Skeletal muscle satellite cell (primary cell): ENCODE measurements at regions not wholly inside any gene's neighbourhood (a gene's known extent, or its start where the extent isn't known, plus 50 kb on each side); places are given as distances from the start of the nearest gene placed in this dataset.
"Not testable (repeated sequence)": the region's sequence is repeated elsewhere in the genome, so short reads cannot be mapped to it uniquely, and the experiment has no call there.

Experiments
- H3K27me3 ChIP-seq: 2 replicates; pipeline ENCODE4 v1.7.0; 2013; ENCODE audit warnings: low read length; ENCODE audit not compliant: control insufficient read depth, insufficient read depth
- H3K36me3 ChIP-seq: 2 replicates; pipeline ENCODE4 v1.7.0; 2013; ENCODE audit warnings: mild to moderate bottlenecking, control low read depth, low read length; ENCODE audit not compliant: insufficient read depth
- H3K4me1 ChIP-seq: 2 replicates; pipeline ENCODE4 v1.7.0; 2013; ENCODE audit warnings: low read length; ENCODE audit not compliant: control insufficient read depth, insufficient read depth
- H3K4me2 ChIP-seq: 2 replicates; pipeline ENCODE4 v1.7.0; 2013; ENCODE audit warnings: mild to moderate bottlenecking, low read length
- H3K4me3 ChIP-seq: 2 replicates; pipeline ENCODE4 v1.7.0; 2013; ENCODE audit warnings: low read length
- H3K9ac ChIP-seq: 2 replicates; pipeline ENCODE4 v1.7.0; 2013; ENCODE audit warnings: mild to moderate bottlenecking, low read depth, low read length, moderate library complexity
- H3K9me3 ChIP-seq: replicated peaks from 2 replicates; pipeline ENCODE4 v1.7.0; 2013; ENCODE audit warnings: mild to moderate bottlenecking, control low read depth, low read length

DNA sequence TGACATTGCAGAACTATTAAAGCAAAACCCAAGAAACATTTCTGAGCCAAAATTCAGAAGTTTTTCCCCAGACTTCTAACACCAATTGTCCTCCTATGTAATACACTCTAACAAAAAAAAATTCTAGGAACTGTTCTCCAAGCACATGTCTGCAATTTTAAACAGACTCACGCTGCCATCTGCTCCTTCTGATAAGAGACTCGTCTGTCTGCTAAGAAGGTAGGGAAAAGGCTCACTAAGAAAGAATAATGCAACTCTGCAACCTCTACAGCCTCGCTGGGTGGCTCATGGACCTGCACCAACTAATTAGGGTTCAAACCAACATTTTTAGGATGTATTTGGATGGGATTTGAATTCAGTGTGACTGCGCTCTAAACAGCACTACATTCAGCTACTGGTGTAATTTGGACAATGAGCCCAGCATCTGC, 366.5 kb downstream of the DSC3 start:
- H3K4me1 ChIP-seq: no peaks in the 10 kb centered on the region
- H3K4me2 ChIP-seq: no peak overlapping the region
- peaks cover 7% of the 10 kb centered on the region for H3K9me3 ChIP-seq
- H3K4me3 ChIP-seq: no peak overlapping the region
- no peak overlapping the region for H3K9ac ChIP-seq
- no peaks in the 10 kb centered on the region for H3K27me3 ChIP-seq
- no peaks in the 10 kb centered on the region for H3K36me3 ChIP-seq

DNA sequence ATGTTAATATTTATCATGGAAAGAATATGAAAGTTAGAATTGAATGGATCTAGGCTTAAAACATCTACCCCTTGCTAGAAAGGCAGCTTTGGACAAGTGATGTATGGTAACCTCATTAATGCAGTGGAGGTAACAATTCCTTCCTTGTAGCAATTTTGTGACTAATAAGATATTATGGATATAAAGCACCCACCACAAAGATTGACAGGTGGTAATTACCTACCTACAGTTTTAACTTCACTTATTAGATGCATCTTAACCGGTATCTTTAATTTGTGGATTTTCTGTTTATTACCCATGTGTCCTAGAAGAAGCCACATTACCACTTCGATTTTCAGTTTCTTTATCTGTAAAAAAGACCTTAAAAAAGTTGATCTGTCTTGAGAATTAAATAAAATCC, 367.0 kb downstream of the DSC3 start:
- Histone ChIP-seq H3K4me2 (no peak overlapping the region), H3K9me3 (peaks cover 7% of the 10 kb centered on the region), H3K27me3 (no peaks in the 10 kb centered on the region), H3K9ac (no peak overlapping the region), H3K36me3 (no peaks in the 10 kb centered on the region), H3K4me3 (no peak overlapping the region), H3K4me1 (no peaks in the 10 kb centered on the region)

DNA sequence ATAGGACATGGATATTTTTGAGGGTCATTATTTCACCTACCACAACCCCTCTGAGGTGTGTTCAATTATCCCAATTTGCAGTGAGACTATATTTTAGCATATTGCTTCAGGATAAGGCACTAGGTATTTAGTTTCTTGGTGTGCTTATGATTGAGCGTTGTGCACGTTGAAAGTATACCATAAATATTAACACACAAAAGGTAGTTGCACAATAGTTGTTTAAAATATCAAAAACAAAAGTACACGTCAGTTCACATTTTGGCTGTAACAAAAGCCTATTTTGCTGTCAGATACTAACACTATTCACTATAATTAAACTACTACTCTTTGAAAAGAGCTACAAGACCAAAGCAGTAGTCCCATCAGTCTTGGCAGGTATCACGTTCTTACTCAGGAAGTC, 367.5 kb downstream of the DSC3 start:
- no peaks in the 10 kb centered on the region for H3K36me3 ChIP-seq
- H3K27me3 ChIP-seq: no peaks in the 10 kb centered on the region
- no peaks in the 10 kb centered on the region for H3K4me1 ChIP-seq
- no peak overlapping the region for H3K4me3 ChIP-seq
- H3K4me2 ChIP-seq: no peak overlapping the region
- H3K9ac ChIP-seq: no peak overlapping the region
- H3K9me3 ChIP-seq: peaks cover 10% of the 10 kb centered on the region

DNA sequence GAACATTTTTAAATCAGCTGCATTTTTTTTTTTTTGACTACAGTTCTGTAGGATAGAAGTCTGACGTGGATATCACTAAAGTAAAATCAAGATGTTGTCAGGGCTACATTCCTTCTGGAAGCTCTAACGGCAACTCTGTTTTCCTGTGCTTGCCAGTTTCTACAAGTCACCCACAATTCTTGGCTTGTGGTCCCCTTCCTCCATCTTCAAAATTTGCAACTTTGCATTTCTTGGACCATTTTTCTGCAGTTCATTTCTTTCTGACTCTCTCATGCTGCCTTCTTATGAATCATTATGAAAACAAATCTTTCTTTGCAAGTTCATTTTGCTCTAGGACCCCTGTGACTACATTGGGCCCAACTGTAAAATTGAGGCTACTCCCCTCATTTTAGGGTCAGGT, 367.9 kb downstream of the DSC3 start:
- peaks cover 10% of the 10 kb centered on the region for H3K9me3 ChIP-seq
- no peak overlapping the region for H3K4me2 ChIP-seq
- no peaks in the 10 kb centered on the region for H3K4me1 ChIP-seq
- no peak overlapping the region for H3K9ac ChIP-seq
- no peaks in the 10 kb centered on the region for H3K27me3 ChIP-seq
- H3K4me3 ChIP-seq: no peak overlapping the region
- H3K36me3 ChIP-seq: no peaks in the 10 kb centered on the region

DNA sequence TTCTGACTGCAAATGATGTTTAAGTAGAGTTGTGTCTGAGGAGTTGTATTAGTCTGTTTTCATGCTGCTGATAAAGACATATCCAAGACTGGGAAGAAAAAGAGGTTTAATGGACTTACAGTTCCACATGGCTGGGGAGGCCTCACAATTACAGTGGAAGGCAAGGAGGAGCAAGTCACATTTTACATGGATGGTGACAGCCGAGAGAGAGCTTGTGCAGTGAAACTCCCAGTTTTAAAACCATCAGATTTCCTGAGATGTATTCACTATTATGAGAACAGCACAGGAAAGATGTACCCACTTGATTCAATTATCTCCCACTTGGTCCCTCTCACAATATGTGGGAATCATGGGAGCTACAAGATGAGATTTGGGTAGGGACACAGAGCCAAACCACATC, 370.1 kb downstream of the DSC3 start:
- not testable (repeated sequence) for H3K9me3 ChIP-seq, H3K9ac ChIP-seq, H3K4me1 ChIP-seq, H3K27me3 ChIP-seq, H3K4me2 ChIP-seq, H3K36me3 ChIP-seq, H3K4me3 ChIP-seq

DNA sequence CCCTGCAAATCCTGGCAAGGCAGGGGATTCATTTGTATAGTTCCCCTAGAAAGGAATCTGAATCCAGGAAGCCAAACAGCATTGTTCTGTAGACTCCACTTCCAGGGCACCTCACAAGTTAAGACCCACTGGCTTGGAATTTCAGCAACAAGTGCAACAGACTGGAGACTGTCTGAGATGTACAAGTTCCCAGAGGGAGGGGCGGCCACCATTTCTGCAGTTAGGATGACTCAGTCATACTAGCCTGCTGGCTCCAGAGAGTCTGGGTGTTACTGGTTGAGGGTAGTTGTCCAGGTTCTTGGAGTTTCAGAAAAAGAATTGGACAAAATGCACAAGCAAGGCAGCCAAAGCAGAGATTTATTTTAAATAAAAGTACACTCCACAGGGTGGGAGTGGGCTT, 384.2 kb downstream of the DSC3 start:
- Histone ChIP-seq H3K27me3 (no peaks in the 10 kb centered on the region), H3K4me3 (no peak overlapping the region), H3K36me3 (no peaks in the 10 kb centered on the region), H3K9me3 (no peaks in the 10 kb centered on the region), H3K9ac (no peak overlapping the region), H3K4me1 (no peaks in the 10 kb centered on the region), H3K4me2 (no peak overlapping the region)

DNA sequence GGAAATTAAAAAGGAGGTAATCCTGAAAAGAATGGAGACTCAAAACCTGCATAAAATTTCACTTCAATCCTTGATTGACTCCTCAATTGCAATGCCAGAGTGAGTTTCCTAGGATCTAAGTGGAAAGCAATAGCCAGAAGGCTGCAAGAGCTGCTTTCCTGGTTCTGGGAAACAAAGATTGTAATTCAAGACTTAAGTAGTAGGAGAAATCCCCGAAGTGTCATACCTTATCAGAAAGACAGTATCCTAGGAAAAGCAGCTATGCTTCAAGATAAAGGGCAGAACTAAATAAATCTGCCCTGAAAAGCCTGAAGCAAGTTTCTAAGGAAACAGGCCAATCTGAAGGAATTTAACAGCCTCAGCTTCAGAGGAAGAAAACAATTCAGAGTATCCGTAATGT, 390.2 kb downstream of the DSC3 start:
- Histone ChIP-seq H3K4me1 (no peaks in the 10 kb centered on the region), H3K4me2 (no peak overlapping the region), H3K4me3 (no peak overlapping the region), H3K27me3 (no peaks in the 10 kb centered on the region), H3K9ac (no peak overlapping the region), H3K36me3 (no peaks in the 10 kb centered on the region), H3K9me3 (no peaks in the 10 kb centered on the region)

DNA sequence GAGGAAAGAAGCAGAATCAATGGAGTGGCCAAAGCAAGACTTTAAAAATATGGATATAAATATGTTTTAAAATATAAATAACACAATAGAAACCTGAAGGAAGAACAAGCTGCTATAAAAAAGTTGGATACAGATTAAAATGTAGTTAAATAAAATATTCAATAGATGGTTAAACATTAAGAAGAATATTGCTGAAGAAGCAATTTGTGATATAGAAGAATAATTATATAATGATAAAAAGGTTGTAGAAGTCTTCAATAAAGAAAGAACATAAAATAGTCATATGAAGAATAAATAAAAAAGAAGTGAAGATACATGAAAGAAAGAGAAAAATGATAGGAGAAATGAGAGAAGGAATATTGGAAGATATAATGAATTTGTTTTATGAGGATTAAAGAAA, 392.0 kb downstream of the DSC3 start:
- no peaks in the 10 kb centered on the region for H3K36me3 ChIP-seq
- H3K4me1 ChIP-seq: no peaks in the 10 kb centered on the region
- H3K27me3 ChIP-seq: no peaks in the 10 kb centered on the region
- no peak overlapping the region for H3K4me2 ChIP-seq
- H3K9ac ChIP-seq: no peak overlapping the region
- no peaks in the 10 kb centered on the region for H3K9me3 ChIP-seq
- no peak overlapping the region for H3K4me3 ChIP-seq

DNA sequence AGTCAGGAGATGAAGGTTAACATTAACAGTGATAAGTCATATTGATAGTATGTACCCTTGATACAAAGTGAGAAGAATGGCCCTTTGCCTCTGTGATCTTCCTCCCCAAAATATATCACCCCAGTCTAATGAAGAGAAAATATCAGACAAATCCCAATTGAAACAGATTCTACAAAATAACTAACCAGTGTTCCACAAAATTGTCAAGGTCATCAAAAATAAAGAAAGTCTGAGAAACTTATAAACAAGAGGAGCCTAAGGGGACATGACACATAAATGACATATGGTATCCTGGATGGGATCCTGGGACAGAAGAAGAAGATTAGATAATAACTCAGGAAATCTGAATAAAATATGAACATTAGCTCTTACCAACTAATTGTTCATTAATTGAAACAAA, 398.4 kb downstream of the DSC3 start:
- Histone ChIP-seq H3K27me3 (no peaks in the 10 kb centered on the region), H3K9me3 (peaks cover 3% of the 10 kb centered on the region), H3K4me2 (no peak overlapping the region), H3K4me1 (no peaks in the 10 kb centered on the region), H3K36me3 (no peaks in the 10 kb centered on the region), H3K4me3 (no peak overlapping the region), H3K9ac (no peak overlapping the region)

DNA sequence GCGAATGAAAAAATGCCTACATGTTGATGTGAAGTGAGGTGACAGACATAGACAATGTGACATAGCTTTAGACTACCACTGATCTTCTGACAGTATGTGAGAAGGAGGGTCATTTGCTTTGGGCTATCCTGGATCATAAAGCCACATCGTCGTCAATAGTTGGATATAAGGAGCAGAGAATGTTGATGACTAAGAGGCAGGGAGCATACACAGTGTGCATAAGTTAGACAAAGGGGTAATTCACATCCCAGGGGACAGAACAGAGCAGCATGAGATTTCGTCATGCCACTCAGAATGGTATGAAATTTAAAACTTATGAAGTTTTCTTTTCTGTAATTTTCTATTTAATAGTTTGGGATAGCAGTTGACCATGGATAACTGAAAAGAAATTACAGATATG, 403.2 kb downstream of the DSC3 start:
- Histone ChIP-seq H3K9ac (no peak overlapping the region), H3K4me2 (no peak overlapping the region), H3K4me1 (no peaks in the 10 kb centered on the region), H3K9me3 (peaks cover 10% of the 10 kb centered on the region), H3K36me3 (no peaks in the 10 kb centered on the region), H3K27me3 (no peaks in the 10 kb centered on the region), H3K4me3 (no peak overlapping the region)

DNA sequence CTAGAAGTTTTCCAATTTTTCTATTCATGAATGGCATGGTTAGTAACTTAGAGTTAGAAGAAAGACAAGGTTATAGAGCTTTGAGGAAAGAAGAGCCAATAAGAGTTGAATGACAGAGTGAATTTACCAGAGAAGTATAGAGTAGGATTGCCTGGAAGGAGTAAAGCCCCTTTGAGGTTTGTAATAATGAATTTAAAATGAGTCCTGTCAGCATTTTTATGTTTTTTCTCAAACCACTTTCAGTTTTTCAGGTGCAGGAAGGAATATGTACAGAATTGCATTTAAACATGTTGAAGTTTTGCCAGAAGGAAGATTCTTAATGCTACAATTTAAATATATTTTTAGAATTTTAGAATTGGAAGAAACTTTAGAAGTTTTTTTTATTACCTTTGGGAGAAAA, 408.3 kb downstream of the DSC3 start:
- Histone ChIP-seq H3K4me2 (no peak overlapping the region), H3K9ac (no peak overlapping the region), H3K4me1 (no peaks in the 10 kb centered on the region), H3K9me3 (peaks cover 17% of the 10 kb centered on the region), H3K27me3 (no peaks in the 10 kb centered on the region), H3K36me3 (no peaks in the 10 kb centered on the region), H3K4me3 (no peak overlapping the region)

DNA sequence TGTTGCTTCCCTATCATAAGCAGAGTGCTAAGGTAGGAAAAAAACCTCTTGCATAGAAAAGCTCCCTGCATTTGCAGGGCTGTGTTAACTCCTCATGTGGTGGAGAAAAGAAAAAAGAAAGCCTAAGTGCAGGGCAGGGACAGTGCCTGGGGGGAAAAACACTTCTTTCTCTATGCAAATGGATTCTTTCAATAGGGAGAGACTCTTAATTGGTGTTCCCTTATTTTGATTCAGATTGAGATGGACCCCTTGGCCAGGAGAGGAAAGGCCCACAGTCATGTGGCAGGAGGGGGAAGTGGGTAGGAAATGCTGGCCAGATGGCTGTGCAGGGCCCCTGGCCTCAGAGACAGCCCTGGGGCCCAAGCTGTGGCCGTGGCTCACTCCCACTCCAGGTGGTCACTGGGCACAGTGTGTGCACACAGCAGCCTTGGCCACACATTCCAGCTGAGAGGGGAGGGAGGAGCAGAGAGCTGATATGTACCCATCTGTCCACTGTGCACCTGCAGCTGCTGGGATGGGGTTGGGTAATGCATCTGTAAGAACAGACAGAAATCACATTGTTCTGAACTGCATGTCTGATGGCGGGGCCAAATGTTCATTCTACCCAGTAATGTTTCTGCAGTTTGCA, 410.4 kb downstream of the DSC3 start:
- Histone ChIP-seq H3K9ac (no peak overlapping the region), H3K9me3 (peaks cover 10% of the 10 kb centered on the region), H3K4me3 (no peak overlapping the region), H3K4me1 (no peaks in the 10 kb centered on the region), H3K4me2 (no peak overlapping the region), H3K36me3 (no peaks in the 10 kb centered on the region), H3K27me3 (no peaks in the 10 kb centered on the region)
